Forelimb muscle (tissue), 1 donor: ENCODE measurements at regions not wholly inside any gene's neighbourhood (a gene's known extent, or its start where the extent isn't known, plus 50 kb on each side); places are given as distances from the start of the nearest gene placed in this dataset.

ENCODE experiments used
- DNase-seq: peaks from one replicate; pipeline ENCODE4 v3.0.0-alpha.2; 2013; ENCODE audit warnings: low read depth

DNA sequence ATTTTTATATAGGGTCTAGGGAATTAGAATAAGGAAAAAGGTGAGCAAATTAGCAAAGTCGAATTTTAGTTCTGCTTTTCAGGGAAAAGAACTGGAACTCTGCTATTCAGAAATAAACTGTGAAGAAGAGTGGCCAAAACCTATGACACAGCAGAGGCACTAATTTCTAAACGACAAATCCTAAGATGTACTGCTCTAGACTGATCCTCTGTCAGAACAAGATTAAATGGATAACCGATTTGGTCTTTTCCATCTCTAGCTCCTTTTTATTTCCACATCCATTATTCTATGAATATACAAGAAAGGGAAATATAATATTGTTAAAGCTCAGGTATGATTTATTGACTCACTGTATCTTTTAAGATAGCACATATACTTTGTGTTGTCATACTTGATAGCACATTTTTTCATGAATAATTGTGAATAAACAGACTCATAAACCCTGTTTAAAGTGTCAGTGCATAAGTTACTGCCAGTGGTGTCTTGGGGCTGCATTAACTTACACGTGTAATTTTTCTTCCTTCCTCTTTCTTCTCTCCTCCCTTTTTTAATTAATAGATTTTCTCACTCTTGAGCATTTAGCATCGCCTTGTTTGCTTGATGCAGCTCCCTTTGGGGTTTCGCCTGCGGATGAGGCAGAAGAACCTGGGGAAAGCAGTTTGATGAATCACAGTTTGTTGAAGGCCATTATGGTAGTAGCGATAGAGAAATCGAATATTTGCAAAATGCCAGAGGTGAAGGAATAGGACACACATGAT, 496.6 kb downstream of the ADGRL2 start:
- DNase-seq, result no peak

DNA sequence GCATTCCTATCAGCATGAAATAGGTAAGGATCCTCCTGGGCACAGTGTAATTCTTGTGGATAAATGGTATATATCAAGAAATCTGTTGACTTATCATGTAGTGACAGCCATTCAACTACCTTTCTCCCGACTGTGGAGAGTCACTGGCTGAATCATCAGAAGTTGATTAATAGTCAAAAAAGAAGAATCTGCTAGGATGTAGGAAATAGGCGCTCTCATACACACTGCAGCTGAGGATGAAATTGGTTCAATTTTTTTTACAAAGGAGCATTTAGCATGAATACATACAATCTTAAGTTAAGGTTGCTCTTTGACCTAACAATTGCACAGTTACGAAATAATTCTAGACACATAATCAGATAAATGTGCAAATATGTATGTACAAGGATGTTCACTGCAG, 486.8 kb downstream of the ADGRL2 start:
- no peak for DNase-seq

DNA sequence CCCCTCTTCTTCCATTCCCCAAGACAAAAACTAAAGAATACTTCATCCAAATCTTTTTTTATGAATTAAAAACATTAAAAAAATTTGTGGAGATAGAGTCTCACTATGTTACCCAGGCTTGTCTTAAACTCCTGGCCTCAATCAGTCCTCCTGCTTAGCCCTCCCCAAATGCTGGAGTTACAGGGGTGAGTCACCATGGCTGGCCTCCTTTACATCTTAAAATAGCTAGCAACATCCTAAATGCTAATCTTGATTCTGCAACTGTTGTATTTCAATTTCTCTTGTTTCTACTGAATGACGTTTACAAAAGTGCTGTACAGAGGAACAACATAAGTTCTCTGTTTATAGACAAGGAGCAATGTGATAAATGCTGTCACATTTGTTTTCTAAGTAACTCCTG, 483.5 kb downstream of the ADGRL2 start:
- no peak for DNase-seq

DNA sequence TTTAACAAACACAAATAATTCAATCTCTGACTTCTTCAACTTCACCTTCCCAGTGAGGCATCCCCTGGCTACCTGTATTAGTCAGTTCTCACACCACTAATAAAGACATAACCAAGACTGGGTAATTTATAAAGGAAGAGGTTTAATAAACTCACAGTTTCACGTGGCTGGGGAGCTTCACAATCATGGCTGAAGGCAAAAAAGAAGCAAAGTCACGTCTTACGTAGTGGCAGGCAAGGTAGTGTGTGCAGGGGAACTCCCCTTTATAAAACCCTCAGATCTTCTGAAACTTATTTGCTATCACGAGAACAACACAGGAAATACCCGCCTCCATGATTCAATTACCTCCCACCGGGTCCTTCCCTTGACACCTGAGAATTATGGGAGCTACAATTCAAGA, 478.5 kb downstream of the ADGRL2 start:
- no peak for DNase-seq

DNA sequence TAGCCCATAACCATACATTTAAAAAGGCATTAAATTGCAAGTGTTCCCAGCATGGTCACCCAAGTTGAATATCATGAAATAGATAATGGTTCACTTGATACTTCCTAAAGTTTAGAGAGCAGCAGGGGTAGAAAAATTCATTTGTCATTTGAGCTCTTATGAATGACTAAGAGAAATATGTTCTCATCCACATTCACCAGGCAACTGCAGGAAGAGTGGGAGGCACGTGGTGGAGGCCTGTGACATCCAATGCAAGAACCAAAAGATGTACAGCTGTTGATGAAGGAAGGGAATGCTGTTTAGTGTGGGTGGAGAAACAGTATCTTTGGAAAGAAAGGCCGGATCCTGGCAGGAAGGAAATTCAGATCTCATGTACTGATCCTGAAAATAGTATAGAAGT, 473.1 kb downstream of the ADGRL2 start:
- no peak for DNase-seq

DNA sequence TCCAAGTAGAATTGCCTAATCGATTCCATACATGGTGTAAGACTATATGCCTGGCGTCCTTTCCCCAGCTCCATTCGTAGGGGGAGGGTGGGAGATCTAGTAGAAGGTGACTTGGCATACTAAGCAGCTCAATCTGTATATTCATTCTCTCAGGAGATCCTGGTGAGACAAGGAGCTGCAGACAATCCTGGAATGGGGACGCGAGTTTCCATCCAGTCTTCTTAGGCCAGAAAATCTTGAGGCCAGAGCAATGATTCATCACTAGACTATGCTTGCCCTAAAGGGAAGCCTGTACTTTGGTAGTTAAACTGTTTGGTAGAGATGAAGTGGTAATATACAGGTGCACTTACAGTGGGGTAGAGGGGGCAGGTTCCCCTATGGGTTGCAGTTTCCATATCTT, 468.7 kb downstream of the ADGRL2 start:
- DNase-seq, result peak; percentile 62

DNA sequence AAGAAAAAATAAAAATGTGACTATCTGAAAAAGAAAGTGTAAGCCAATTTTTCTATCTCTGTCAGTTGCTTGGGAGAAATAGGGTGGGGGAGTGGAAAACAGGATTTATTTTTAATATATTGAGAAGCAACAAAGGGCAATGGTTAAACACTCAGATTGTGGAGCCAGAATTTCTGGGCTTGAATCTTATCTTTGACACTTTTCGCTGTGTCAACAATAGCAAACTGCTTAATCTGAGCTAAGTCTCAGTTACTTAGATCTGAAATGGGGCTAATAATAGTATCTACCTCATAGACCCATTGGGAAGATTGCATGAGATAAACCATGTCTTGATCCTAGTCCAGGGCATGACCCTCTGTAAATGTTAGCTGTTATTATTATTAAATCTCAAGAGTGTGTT, 468.1 kb downstream of the ADGRL2 start:
- DNase-seq, result peak; percentile 32

DNA sequence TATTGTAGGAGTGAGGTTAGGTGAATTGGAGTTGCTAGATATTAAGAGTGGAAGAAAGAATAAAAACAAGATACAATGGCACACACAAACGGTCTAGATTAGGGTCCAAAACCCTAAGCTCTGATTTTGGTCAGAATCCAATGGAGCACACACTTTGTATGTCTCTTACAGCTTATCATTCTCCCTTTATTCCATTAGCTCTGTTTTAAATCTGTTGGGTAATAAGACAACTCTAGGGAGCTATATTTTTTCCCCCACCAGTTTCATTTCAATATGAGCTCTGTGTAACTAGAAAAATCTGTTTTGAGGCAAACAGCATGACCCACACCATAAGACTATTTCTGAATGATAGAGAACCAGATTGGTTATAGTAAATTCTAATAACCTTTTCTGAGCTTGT, 465.6 kb downstream of the ADGRL2 start:
- no peak for DNase-seq

DNA sequence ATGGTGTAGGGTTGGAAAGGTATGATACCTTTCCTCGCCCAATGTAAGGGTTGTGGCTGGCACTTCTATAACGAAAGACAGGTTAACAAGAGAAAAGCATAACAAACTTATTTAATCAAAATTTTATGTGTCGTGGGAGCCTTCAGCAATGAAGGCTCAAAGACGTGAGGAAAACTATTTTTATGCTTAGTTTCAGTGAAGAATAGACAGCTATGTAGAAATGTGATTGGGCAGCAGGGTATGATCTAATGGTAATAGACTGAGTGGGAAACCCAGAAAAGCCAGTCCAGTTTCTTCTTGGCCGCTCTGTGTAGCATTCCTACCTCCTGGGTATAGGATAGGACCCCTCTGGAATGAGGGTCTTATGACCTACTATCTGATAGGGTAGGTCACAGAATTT, 464.7 kb downstream of the ADGRL2 start:
- DNase-seq, result no peak

DNA sequence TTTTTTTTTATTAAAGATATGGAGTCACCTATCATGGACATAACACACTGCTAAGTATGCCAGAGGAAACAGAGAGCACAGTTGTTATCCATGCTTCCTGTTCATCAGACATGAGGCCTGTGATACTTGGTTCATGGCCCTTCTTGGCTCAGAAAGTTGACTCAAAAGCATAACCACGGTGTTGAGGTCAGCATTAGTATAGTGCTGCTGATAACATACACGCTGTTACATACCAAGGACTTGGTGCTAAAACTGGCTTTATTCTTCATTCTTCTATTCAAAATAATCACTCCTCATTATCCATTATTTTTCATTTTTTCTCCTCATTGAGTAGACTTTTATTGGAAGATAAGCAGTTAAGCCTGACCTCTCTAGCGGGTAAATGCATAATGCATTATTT, 464.1 kb downstream of the ADGRL2 start:
- DNase-seq, result no peak

DNA sequence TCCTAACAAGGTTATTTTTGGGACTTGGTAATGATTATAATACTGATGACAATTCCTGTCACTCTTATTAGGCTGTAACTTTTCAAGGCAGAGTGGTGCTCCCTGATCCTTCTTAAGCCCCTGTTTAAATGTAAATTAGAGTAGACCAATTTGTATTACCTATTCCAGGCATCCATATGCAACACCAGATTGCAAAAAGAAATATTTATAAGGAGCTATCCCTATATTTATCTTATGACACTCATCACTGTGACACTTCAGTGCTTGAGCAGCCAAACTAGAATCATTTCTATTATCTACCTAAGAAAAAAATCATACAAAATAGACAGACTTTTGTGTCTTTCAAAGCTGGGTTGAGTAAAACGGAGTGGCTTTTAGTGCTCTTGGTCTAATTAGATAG, 462.7 kb downstream of the ADGRL2 start:
- no peak for DNase-seq

DNA sequence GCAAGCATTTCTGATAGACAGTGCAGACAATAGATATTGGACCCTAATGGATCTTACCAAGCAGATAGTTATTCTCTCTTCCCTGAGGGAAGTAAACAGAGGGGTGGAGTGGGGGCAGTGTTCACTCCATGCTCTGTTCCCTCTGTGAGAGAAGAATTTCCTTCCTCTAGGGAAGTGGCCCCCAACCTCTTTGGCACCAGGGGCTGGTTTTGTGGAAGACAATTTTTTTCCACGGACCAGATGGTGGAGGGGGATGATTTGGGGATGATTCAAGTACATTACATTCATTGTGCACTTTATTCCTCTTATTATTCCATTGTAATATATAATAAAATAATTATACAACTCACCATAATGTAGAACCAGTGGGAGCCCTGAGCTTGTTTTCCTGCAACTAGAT, 459.9 kb downstream of the ADGRL2 start:
- DNase-seq, result no peak

DNA sequence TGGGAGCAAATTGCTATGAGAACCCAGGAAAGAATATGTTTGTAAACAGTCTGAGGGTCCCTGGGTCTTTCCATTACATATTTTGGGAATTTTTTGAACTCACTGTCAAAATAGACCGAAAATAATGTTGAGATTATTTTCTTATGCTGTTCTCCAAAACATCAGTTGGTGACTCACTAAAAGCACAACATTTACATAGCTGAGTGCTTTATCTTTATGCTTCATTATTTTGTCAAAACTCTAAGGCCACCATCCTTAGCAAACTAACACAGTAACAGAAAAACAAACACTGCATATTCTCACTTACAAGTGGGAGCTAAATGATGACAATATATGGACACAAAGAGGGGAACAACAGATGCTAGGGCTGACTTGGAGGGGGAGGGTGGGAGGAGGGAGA, 459.3 kb downstream of the ADGRL2 start:
- no peak for DNase-seq

DNA sequence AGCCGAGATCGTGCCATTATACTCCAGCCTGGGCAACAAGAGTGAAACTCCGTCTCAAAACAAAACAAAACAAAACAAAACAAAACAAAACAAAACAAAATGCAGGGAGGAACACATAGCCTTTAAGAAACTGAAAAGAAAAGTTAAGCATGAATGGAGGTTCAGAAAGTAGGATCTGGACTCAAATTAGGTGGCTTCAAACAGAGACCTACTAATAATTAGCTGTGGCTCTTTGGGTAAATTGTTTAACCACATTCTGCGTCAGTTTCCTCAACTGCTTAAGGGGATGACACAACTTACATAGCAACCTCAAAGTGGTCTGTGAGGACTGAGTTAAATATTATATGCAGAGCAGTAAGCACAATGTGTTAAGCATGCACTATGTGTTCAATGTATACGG, 458.2 kb downstream of the ADGRL2 start:
- DNase-seq, result no peak

DNA sequence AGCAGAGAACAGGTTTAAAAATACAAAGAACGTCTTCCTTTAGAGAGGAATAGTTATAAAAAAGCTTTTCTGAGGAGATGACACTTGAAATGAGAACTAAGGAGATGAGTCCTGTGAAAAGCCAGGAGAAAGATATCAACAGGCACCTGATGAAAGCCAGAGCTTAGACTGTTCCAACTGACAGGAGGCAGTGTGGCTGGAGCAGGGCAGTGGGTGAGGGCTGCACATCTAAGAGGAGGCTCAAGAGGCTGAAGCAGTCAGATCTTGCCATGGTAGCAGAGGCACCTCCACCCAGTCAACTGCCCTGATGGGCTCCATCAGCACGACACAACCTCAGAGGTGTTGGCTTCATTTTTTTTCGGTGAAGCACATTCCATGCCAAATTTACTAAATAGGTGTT, 445.3 kb downstream of the ADGRL2 start:
- DNase-seq, result no peak

DNA sequence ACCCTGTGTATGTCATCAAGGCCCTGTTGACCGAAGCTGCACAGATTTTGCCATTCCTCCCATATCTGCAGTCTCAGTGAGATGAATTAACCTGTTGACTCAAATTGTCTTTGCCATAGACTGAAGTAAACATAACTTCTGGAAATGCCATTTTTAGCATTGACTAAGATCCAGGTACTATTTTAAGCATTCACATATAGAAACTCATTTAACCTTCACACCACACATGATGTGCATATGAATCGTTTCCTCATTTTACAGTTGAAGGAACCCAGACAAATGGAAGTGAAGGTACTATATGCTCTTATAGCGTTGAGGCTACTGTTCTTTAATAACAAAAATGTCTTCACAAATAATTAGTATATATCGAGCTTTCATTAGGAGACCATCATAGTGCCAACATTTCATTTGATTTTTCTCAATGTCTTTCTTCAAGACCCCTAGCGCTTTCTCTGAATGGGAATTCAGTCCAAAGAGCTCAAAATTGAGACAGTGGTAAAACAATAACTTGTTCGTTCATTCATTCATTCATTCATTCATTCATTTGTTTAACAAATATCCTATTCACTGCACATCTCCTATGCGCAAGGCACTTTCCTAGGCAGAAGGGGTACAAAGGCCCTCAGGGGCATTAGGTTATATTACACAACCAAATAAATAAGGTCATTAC, 444.7 kb downstream of the ADGRL2 start:
- DNase-seq, result no peak

DNA sequence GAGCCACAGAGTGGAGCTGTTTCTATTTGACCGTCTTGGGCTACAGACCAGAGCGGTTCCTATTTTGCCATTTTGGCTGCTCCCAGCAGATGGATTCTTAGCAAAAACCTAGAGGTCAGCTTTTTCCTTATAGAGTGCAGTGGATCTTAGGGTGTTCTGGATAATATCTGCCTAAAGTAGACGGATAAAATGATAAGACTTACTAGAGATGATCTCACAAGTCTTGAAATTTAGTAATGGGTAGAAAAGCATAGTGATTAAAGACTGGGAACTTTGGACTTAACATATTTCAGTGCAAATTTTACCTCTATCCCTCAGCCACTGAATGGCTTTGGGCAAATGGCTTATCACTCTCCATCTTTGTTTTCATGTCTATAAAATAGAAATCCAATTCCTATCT, 439.8 kb downstream of the ADGRL2 start:
- no peak for DNase-seq

DNA sequence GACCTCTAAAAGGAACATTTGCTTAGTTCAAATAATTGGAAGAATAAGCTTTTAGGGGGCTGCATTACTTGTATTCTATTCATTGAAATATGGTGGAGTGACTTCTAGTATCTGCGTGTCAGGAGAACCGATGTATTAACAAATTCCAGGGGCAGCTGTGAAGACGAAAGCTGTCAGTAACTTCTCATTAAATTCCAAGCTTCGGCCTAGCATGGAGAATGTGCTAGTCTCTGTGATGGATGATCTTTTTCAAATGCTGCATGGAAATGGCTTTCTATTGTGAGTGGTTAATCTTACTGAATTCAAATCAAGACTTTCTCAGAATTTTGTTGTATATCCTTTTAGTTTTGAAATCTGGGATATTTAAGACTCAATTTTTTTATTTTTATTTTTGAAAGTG, 429.9 kb downstream of the ADGRL2 start:
- DNase-seq, result no peak

DNA sequence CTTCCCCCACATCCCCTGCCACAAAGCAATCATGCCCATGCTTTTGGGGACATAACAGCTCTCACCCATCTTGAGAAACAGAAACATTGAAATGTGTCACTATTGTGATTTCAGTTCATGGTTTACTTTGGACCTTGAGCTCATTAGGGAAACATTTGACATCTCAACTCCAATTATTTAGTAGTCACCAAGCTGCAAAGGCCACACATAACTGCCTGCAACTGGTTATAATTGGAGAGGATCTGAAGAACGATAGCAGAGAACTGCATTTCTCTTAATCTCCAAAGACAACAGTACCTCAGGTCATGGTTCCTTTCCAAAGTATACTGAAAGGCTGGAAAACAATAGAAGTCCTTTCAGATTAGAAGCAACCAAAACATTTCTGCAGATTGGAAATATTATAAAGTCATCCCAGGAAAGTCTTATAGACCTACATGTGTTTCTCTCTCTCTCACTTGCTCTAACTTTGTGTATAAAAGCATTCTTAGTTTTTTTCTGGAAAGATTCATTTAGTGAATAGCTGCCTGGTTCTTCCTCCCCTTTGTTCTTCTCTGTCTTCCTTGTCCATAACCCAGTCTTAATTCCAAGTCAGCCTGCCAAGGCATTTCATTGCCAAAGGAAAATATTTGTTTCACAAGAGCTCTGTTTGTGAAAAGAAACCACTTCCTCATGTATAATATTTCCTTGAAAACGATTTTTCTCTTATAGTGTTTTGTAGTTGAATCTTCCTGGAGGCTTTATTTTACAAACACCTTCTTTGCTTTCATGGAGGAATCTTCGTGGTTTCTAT, 426.8 kb downstream of the ADGRL2 start:
- DNase-seq, result peak; percentile 70

DNA sequence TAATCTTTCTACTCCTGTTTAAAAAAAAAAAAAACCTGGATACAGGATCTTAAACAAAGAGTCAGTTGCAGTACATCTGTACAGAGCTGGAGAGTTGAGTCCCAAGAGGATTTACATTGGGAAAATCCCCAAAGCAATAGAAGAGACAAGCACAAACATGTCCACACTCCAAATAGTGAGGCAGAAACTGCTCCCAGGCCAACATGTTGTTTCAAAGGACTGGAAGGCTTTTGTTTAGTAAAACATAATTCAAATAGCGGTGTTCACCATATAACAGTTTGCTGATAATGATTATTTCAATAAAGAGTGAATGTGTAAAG, 425.4 kb downstream of the ADGRL2 start:
- DNase-seq, result no peak

DNA sequence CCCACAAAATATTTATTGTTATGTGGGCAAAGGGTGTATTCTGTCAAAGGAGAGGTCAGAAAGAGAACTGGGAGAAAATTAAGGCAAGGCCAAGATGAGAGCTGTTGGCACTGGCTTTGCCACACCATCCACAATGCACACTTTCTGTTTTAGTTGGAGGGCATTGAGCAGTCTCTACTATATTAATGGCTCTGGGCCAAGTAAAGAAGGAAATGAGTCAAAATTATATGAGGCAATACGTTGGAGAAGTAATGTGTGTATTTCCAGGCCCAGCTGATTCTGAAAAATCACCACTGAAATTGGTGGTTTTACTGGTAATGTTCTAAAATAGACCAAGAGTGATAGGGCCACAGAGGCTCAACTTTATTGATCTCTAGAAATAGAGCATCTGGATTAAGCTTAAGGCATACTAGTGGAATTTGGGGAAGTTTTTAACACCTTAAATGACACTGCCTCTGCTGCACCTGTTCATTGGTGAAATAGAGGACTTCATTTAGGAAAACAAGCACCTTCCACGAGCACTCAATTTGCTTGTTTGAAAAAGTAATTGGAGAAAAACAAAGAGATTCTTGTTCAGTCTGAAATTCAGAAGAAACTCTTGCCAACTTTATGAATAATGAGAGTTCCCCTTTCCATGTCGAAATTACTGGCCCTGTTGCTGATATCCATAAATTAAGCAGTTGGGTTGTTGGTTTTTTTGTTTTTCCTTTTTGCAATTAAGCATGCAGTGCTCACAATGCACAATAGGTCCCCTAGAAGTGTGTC, 424.9 kb downstream of the ADGRL2 start:
- DNase-seq, result no peak

DNA sequence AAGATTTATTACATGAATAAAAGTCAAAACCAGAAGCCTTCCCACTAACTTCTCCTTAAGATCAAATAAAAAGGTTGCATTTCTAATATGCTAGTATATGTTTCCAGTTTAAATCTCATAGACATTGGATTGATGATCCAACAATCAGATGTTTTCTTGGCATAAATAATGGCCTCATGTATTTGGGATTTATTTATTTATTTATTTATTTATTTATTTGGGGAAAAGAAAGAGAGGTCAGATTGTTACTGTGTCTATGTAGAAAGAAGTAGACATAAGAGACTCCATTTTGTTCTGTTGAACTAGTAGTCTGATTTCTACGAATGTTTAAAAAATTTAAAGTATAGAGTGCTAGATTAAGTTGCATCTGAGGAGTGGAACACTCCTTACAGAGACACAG, 422.4 kb downstream of the ADGRL2 start:
- no peak for DNase-seq
